ENCODE measurements at regions not wholly inside any gene's neighbourhood (a gene's known extent, or its start where the extent isn't known, plus 50 kb on each side); places are given as distances from the start of the nearest gene placed in this dataset.

GRCh38 chr5:67607958-67608357 is 411.4 kb upstream of the CD180 start:
- TF ChIP-seq MAX (IDR thresholded peaks at IDR 0.05; ENCODE audit: insufficient read depth, insufficient read length) (no peak), FOS (IDR thresholded peaks at IDR 0.05; ENCODE audit: borderline replicate concordance, insufficient read depth, low read length) (no peak), MYC (IDR thresholded peaks at IDR 0.05; ENCODE audit: low read depth, low read length) (no peak), CTCF (IDR thresholded peaks at IDR 0.05; ENCODE audit: extremely low read depth in 1 of 2, insufficient read depth in 1 of 2, low read depth in 1 of 2, low read length in 2 of 2) (no peak), EZH2 (IDR thresholded peaks at IDR 0.05; ENCODE audit: borderline replicate concordance, low read depth, low read length, severe bottlenecking) (no peak), POLR2A (IDR thresholded peaks at IDR 0.05; ENCODE audit: low read depth, low read length) (no peak), JUN (IDR thresholded peaks at IDR 0.05; ENCODE audit: borderline replicate concordance, insufficient read depth, insufficient read length, low read depth) (no peak), GATA2 (IDR thresholded peaks at IDR 0.05; ENCODE audit: insufficient read depth, insufficient read length, low read depth, low read length) (no peak), POLR2AphosphoS5 (IDR thresholded peaks at IDR 0.05; ENCODE audit: insufficient read depth, low read depth, low read length) (no peak)
- H3K9me3 ChIP-seq (replicated peaks; ENCODE audit: control insufficient read depth, insufficient read depth, low read length) = no peaks in the 10 kb centered on the region
- H4K20me1 ChIP-seq (replicated peaks; ENCODE audit: control insufficient read depth, extremely low read depth, insufficient read depth, low read length) = no peaks in the 10 kb centered on the region
- DNase-seq (ENCODE audit: low read depth, low spot score) = no peak
- no peaks in the 10 kb centered on the region for H3K4me1 ChIP-seq (ENCODE audit: control insufficient read depth, extremely low read depth, insufficient read depth, low read length)
- no peak overlapping the region for H3K4me2 ChIP-seq (ENCODE audit: insufficient read depth, low read length)
- no peak for FAIRE-seq
- H3K36me3 ChIP-seq (ENCODE audit: control insufficient read depth in 2 of 2, extremely low read depth in 1 of 2, insufficient read depth in 2 of 2, low read length in 2 of 2) = no peaks in the 10 kb centered on the region
- dilution Hi-C loops (cut with MboI; ENCODE audit: extremely low pct_ligation_motif_present, low sequenced_read_pairs) (no loop called here), intact Hi-C loops (cut with micrococcal nuclease) (no loop called here)
- no peaks in the 10 kb centered on the region for H3K79me2 ChIP-seq (ENCODE audit: control insufficient read depth, insufficient read depth, low read length)
- no TSS peak for BruUV-seq (replicated peaks)
- no peak overlapping the region for H2AFZ ChIP-seq (ENCODE audit: low read depth, low read length)
- H3K4me3 ChIP-seq (replicated peaks in 1 of 3; ENCODE audit: insufficient read depth in 1 of 3, low read depth in 1 of 3, low read length in 3 of 3) = no peak overlapping the region
- POLR2A ChIA-PET = no interaction called here
- peaks cover 0 to 7% of the 10 kb centered on the region in 2 experiments for H3K27me3 ChIP-seq (ENCODE audit: control insufficient read depth in 2 of 2, insufficient read depth in 2 of 2, low read length in 2 of 2)
- CTCF ChIA-PET = no interaction called here
- H3K9ac ChIP-seq (replicated peaks; ENCODE audit: extremely low read depth, insufficient read depth, low read length) = no peak overlapping the region
- no peak overlapping the region for H3K27ac ChIP-seq (ENCODE audit: insufficient read depth, low read depth, low read length)
- H3K9me1 ChIP-seq (replicated peaks; ENCODE audit: control insufficient read depth, extremely low read depth, insufficient read depth, low read length) = no peaks in the 10 kb centered on the region

Measured in endothelial cell of umbilical vein (primary cell).